ENCODE measurements at regions not wholly inside any gene's neighbourhood (a gene's known extent, or its start where the extent isn't known, plus 50 kb on each side); places are given as distances from the start of the nearest gene placed in this dataset.

GRCh38 chr4:30354605-30355004 lies 365.6 kb upstream of the PCDH7 start:
- 0% methylated on average over 1 of the region's 1 CpG for WGBS (ENCODE audit: low lambda C conversion rate)
- no peak for ATAC-seq

GRCh38 chr4:30362436-30362835 lies 357.7 kb upstream of the PCDH7 start:
- no peaks in the 10 kb centered on the region for H3K27me3 ChIP-seq (ENCODE audit: control insufficient read depth in 1 of 2, insufficient read depth in 2 of 2, low read length in 2 of 2)
- H2AFZ ChIP-seq (ENCODE audit: low read length) = no peak overlapping the region
- no peaks in the 10 kb centered on the region for H4K20me1 ChIP-seq (ENCODE audit: insufficient read depth, low read length)
- H3K79me2 ChIP-seq (ENCODE audit: insufficient read depth, low read length) = no peaks in the 10 kb centered on the region
- CTCF ChIA-PET (ENCODE audit: low intra/inter-chr PET ratio, low total read pairs) = no interaction called here
- no peak for FAIRE-seq
- H3K9me3 ChIP-seq (ENCODE audit: low read length) = peaks cover 74% of the 10 kb centered on the region
- no TSS peak for BruUV-seq (replicated peaks)
- H3K9ac ChIP-seq (ENCODE audit: insufficient read depth, low read depth, low read length) = no peak overlapping the region
- H3K4me1 ChIP-seq (ENCODE audit: insufficient read depth, low read length) = no peaks in the 10 kb centered on the region
- no peak overlapping the region for H3K4me2 ChIP-seq (ENCODE audit: low read depth, low read length)
- no peak overlapping the region for H3K4me3 ChIP-seq (replicated peaks in 1 of 3; ENCODE audit: insufficient read depth in 1 of 3, low read depth in 2 of 3, low read length in 3 of 3)
- in situ Hi-C loops (cut with HindIII; ENCODE audit: extremely low pct_ligation_motif_present, low pct_unique_long_range_greater_than_20kb) = no loop called here
- POLR2A ChIA-PET = no interaction called here
- H3K36me3 ChIP-seq (replicated peaks in 1 of 2; ENCODE audit: control insufficient read depth in 1 of 2, insufficient read depth in 2 of 2, low read length in 2 of 2) = no peaks in the 10 kb centered on the region
- no peak for ATAC-seq
- intact Hi-C loops (cut with micrococcal nuclease; ENCODE audit: unreplicated experiment) = no loop called here
- no peak for DNase-seq (ENCODE audit: low spot score)
- no peak overlapping the region for H3K27ac ChIP-seq (ENCODE audit: extremely low read length, insufficient read depth, low read length)
- 0% methylated on average over 2 of the region's 2 CpGs for WGBS (ENCODE audit: low lambda C conversion rate)
- TF ChIP-seq FOXP1 (IDR thresholded peaks at IDR 0.05) (no peak), FOXP1 (CRISPR knock-in tag; IDR thresholded peaks at IDR 0.05) (no peak), PAXIP1 (CRISPR knock-in tag; conservative IDR thresholded peaks at IDR 0.05) (no peak), MNT (IDR thresholded peaks at IDR 0.05) (no peak), ZHX1 (CRISPR knock-in tag; IDR thresholded peaks at IDR 0.05; ENCODE audit: low read depth) (no peak), SNRNP70 (IDR thresholded peaks at IDR 0.05; ENCODE audit: low read depth, low read length) (no peak), HES4 (CRISPR knock-in tag; IDR thresholded peaks at IDR 0.05; ENCODE audit: borderline replicate concordance) (no peak), MEIS1 (CRISPR knock-in tag; IDR thresholded peaks at IDR 0.05; ENCODE audit: borderline replicate concordance) (no peak)

More at GRCh38 chr4:30354605-30355004, 365.6 kb upstream of the PCDH7 start:
- Histone ChIP-seq H3K36me3 (replicated peaks in 1 of 2; ENCODE audit: control insufficient read depth in 1 of 2, insufficient read depth in 2 of 2, low read length in 2 of 2) (no peaks in the 10 kb centered on the region), H2AFZ (ENCODE audit: low read length) (no peak overlapping the region), H3K79me2 (ENCODE audit: insufficient read depth, low read length) (no peaks in the 10 kb centered on the region), H3K27me3 (ENCODE audit: control insufficient read depth in 1 of 2, insufficient read depth in 2 of 2, low read length in 2 of 2) (no peaks in the 10 kb centered on the region), H3K4me3 (replicated peaks in 1 of 3; ENCODE audit: insufficient read depth in 1 of 3, low read depth in 2 of 3, low read length in 3 of 3) (no peak overlapping the region), H4K20me1 (ENCODE audit: insufficient read depth, low read length) (no peaks in the 10 kb centered on the region), H3K9me3 (ENCODE audit: low read length) (peaks cover 80% of the 10 kb centered on the region), H3K9ac (ENCODE audit: insufficient read depth, low read depth, low read length) (no peak overlapping the region), H3K27ac (ENCODE audit: extremely low read length, insufficient read depth, low read length) (no peak overlapping the region), H3K4me1 (ENCODE audit: insufficient read depth, low read length) (no peaks in the 10 kb centered on the region), H3K4me2 (ENCODE audit: low read depth, low read length) (no peak overlapping the region)
- CTCF ChIA-PET (ENCODE audit: low intra/inter-chr PET ratio, low total read pairs) = no interaction called here
- intact Hi-C loops (cut with micrococcal nuclease; ENCODE audit: unreplicated experiment) (no loop called here), in situ Hi-C loops (cut with HindIII; ENCODE audit: extremely low pct_ligation_motif_present, low pct_unique_long_range_greater_than_20kb) (no loop called here)
- DNase-seq (ENCODE audit: low spot score) = no peak
- BruUV-seq (replicated peaks) = no TSS peak
- no peak for FAIRE-seq
- TF ChIP-seq MAFK (conservative IDR thresholded peaks at IDR 0.05 in 1 of 2, IDR thresholded peaks at IDR 0.05 in 1 of 2; ENCODE audit: low read length in 2 of 2) (peak; percentile 82 to 90), ZNF414 (CRISPR knock-in tag; IDR thresholded peaks at IDR 0.05) (no peak), MAFF (IDR thresholded peaks at IDR 0.05; ENCODE audit: low read depth, low read length) (peak; percentile 86)
- POLR2A ChIA-PET = no interaction called here
